AG08395 (cell line): ENCODE measurements at regions not wholly inside any gene's neighbourhood (a gene's known extent, or its start where the extent isn't known, plus 50 kb on each side); places are given as distances from the start of the nearest gene placed in this dataset.
"Not testable (repeated sequence)": the region's sequence is repeated elsewhere in the genome, so short reads cannot be mapped to it uniquely, and the experiment has no call there.

Source experiments
- DNase-seq: peaks from one replicate; pipeline ENCODE4 v3.0.0; 2012; ENCODE audit warnings: mixed read lengths, low spot score

DNA sequence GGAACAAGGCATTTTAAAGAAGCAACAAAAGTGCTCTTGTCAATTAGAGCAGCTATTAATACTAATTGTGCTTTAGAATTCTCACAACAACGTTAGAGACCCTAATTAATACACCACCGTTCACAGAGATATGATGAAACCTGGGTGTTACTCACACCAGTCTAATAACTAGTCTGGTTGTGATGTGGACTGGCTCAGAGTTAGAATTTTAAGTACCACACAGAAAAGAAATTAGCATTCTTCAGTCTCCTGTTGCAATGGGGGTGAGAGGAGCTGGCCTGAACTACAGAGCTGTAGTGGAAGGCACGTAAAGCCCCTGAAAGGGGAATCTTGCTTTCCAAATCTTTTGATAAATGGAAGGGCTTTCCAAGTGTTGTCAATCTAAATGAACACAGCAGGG lies 240.8 kb upstream of the TOX3 start:
- DNase-seq: no peak

DNA sequence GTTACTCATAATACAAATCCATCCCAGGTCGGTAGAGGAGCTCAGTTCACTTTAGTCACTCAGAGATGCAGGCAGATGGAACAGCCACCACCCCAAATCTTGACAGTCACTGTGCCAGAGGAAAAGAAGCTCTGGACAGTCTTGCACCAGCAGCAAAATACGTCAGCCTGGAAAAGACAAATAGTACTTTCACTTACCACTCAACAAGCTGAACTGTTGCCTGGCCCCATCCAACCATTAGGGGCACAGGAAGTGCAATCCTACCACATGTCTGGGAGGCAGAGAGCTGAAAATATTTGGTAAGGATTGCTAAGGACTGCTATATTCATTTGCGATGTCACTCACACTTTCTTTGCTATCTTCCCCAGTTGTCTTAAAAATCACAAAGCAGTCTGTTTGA lies 239.1 kb upstream of the TOX3 start:
- DNase-seq: no peak

DNA sequence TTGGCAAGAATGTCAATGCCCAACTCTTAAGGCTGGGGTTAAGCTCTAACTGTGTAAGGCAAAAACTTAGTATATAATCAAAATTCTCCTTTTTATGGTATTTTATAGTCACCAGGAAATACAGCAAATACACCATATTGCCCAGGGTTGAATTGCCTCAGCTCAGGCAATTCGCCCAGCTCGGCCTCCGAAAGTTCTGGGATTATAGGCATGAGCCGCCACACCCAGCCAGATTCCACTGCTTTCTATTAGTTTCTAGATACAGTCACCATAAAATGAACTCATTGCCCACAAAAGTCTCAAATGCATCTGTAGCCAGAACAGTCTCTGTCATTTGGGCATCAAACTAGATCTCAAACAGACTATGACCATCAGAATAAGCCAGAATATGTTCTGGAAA lies 238.7 kb upstream of the TOX3 start:
- DNase-seq: no peak

DNA sequence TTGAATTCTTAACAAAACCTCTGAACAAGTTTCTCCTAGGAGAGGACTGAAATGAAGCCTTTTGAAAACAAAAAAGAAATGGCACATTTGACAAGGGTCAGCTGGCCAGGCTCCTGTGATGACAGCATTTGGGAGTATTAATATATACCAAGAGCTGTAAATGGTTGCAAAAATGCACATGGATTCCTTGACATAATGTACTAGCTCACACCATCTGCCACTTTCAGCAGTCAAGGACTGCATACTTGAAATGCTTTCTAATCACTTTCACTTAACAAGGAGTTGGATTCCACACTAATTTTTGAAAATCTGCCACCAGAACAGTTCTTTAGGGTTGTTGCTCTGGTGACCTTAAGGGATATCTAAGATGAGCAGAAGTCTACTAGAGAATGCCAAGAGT lies 236.7 kb upstream of the TOX3 start:
- DNase-seq: no peak

DNA sequence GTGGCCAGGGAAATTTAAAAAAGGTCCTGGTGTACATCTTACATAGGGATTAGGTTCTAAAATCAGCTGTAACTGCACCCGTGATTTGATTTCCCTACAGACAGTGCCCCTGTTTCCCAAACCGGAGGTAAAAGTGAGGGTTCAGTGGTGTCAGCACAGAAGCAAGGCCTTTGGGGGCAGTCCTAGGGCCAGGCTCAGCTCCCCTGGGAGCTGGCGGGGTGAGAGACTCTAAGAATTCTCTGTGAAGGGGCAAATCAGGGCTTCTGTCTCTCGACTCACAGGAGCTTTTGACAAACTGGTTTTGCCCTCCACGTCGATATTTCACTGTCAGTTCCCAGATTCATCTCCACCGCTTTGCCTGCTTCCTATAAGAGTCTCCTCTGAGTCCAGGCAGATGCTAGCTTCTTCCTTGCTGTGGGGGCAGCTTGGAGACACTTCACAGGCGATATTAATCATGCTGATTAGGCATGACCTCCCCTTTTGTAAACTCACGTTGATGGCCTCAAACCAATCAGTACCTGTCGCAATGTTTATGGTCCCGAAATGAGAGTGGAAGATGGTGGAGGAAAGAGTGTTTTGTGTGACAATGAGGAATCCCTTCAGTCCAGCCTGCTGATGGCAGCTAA lies 234.2 kb upstream of the TOX3 start:
- no peak for DNase-seq

DNA sequence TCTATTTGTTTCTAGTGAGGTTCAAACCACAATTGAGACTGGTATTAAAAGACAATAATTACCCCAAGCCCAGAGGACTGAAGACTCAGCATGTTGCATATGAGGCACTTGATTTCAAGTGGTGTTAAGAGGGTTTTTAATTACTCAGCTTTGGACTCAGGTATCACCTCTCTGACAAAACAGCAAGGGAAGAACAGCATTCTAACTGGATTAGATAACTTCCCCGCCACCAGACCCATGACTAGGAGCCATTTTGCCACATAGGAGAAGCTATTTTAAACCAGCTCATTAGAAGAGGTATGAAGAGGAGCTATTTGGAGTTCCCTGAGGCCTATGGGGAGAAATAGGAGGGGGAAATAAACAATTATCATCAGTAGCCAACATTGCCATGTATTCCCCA lies 226.1 kb upstream of the TOX3 start:
- DNase-seq: no peak

DNA sequence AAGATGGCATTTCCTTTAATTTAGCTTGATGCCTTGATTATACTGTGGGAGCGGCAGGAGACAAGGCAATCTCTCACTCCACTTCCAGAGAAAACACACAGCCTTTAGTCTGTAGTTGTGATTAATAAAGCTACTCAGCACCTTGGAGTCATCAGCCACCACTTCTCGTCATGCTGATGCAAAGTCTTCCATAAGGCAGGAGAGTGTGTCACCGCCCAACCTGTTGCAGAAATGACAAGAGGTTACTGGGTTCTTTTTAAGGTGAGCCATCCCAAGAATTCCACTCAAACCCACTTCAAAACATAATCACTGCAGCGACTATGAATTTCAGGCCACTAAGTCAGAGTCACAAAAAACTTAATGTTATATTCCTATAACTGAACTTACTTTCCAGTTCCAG lies 223.9 kb upstream of the TOX3 start:
- DNase-seq: no peak

DNA sequence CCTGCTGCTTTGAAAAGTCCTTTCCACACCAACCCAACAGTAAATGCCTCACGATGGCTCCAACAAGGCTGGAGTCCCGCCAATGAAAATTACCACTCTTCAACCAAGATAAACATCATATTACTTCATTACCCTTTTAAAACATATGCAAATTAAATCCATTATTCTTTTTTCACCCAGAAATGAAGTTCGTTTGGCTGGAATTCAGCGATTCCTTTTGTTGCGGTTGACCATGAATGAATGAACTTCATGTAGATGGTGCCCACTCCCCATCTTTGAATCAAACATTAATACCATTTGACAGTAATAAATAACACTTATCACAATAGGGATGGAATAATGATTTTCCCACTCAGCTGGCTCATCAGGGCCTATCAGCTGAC lies 211.5 kb upstream of the TOX3 start:
- no peak for DNase-seq

DNA sequence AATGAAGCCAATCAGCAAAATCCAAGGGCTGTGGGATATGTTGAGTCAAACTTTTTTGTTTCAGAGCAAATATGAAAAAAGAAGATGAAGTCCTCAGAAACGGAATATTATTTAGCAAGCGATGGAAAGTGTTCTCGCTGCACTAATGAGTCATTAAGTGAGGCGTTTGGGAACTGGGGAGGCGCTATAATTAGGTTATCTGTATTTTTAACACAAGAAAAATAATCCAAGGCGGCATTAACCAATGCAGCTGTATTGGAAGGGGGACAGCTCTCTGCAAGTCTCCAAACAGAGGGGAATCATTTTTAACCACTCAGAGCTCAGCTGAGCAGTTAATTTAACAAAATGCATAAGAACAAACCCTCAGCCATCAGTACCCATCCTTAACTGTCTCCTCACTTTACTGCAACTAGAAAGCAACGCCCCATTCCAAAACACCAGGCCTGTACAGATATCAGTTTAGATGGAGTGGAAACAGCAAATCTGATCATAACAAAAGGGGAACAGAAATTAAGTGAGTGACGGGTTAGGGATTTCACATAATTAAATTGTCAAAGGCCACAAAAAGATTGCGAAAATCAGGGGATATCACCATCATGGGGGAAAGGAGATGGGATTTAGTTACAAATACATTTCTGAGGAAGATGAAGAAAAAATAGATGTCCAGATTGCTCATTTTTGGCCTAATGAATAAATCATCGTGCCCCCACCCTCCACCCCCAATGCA lies 211.0 kb upstream of the TOX3 start:
- no peak for DNase-seq

DNA sequence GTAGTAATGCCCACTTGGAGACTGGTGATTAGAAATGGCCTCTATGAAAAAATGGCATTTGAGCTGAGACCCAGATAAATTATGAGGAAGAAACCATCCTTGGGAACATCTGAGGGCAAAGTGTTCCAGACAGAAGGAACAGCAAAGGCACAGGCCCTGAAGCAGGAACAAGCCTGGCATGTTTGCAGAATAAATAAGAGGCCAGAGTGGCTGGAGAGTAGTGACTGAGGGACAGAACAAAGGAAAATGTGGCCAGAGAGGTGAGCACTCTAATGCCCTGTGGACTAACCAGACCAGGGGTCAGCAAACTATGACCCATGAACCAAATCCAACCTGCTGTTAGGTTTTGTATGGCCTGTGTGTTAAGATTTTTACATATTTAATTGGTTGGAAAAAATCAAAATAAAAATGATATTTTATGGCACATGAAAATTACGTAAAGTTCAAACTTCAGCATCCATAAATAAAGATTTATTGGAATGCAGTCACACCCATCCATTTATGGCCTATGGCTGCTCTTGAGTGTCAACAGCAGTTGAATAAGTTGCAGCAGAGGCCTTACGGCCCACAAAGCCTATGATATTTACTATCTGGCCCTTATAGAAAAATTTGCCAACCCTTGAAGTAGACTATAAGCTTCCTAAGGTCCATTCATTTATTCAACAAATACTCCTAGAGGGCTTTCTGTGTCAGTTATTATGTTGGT lies 210.0 kb upstream of the TOX3 start:
- DNase-seq: no peak

DNA sequence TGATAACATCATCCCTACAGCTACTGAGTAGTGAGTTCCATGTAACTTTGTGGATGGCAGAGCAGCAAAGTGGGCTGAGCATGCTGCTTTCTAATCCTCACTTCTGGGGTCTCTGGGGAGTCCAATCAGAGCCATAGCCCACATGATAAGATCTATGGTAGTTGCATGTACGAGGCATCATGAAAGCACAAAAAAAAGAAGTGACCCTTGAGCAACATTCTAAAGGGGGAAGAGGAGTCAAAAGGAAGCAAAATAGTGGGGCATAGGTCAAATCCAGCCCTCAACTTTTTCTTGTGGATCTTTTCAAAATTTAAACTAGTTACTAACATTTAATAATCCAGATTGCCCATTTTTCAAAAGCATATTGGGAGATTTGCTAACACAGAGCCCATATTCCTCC lies 208.5 kb upstream of the TOX3 start:
- DNase-seq: no peak

DNA sequence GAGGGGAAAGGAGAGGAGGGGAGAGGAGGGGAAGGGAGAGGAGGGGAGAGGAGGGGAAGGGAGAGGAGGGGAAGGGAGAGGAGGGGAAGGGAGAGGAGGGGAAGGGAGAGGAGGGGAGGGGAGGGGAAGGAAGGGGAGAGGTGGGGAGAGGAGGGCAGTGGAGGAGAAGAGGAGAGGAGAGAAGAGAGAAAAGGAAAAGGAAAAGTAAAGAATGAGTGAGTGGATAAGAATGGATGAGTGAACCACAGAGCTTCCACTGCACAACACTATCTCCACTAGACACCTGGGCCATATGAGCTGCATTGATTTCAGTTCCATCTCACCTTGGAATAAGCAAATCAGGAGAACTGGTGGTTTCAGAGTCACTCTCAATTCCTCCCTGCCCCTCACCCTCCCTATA lies 204.1 kb upstream of the TOX3 start:
- no peak for DNase-seq

DNA sequence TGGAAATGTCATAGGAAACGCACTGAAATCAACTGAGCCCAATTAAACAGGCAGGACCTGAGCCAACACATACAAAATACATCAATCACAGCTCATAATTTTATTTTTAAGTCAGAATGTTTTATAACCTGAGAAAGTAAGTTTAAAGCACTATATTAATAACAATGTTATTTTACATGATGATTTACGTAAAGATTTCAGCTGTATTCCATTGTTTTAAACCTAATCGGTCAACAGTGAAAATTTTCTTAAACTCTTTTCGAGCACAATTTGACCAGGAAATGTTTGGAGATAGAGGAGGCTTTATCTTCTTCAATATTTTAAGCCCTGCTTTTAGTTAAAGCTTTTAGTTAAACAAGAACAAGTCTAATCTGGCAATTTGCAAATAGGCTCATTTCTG lies 201.8 kb upstream of the TOX3 start:
- no peak for DNase-seq

DNA sequence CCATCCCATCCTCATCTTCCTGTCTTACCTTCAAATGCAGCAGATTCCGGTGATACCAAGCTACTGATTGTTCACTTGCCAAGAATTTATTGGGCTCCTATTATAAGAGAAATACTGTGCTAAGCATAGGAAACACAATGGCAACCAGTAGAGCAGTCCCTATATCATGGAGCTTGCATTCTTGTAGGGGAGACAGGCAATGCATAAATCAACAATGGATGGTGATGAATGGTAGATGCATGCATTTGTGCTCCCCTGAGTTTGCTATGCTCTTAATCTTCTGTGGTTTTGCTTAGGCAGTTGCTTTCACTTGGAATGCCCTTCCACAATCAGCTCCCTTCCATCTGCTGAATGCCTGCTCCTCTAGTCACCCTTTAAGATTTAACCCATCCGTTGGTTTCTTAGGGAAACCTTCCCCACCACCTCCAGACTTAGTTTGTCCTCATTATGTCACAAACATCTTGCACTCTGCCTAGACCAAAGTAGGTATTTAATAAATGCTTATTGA lies 200.2 kb upstream of the TOX3 start:
- DNase-seq: no peak

DNA sequence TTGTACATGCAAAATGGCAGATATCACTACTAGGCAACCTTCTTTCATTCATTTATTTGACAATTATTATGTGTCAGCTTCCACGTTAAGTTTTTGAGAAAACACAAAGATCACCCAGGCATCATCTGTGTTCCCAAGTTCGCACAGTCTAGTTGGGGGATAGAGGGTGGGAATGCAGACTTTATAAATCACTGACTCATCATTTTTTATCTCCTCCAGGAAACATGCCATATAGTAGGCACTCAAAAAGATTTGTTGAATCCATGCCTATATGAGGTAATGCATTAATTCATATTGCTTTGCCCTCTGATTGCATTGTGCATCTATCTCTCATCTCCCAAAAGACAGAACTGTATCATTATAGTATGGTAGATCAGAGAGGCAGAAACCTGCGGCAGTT lies 196.8 kb upstream of the TOX3 start:
- no peak for DNase-seq

DNA sequence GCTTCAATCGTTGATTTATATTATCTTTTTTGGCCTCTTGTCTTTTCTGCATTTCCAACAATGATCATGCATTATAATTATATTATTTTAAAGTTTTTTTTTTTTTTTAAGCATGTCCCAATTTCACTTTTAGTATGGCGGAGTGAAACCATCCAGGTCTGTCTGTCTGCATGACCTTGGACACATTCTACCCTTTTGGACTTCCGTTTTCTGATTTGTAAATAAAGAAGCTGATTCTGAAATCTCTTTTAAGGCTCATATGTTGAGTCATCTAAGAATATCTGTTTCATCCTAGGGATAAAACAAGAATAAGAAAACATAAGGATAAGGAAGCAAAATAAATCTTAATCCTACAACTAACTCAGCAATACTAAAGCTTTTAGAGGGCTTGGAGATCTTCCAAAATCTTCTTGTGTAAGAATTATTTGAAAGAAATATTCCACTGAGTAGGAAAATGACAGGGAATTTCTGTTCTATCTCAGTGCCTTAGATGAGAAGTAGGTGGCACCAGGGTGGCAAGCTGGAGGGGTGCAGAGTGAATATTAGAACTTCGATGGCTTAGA lies 195.7 kb upstream of the TOX3 start:
- DNase-seq: no peak

DNA sequence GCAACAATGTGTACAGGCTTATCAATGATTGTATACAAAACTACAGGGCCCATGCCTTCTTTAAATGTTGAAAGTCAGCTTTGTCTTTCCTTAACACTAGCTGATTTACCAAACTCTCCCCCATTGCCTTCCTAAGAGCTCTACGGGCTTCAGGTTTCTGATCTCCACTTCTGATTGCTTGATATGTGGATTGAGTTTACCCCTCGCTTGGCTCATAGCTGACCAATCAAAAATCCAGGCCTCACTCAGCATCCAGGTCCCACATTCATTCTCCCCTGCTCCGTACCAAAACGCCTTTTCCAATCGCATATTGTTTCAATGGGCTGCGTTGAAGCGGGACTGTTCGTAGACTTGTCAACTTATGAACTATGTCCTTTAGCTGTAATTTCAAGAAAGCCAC lies 195.1 kb upstream of the TOX3 start:
- no peak for DNase-seq

DNA sequence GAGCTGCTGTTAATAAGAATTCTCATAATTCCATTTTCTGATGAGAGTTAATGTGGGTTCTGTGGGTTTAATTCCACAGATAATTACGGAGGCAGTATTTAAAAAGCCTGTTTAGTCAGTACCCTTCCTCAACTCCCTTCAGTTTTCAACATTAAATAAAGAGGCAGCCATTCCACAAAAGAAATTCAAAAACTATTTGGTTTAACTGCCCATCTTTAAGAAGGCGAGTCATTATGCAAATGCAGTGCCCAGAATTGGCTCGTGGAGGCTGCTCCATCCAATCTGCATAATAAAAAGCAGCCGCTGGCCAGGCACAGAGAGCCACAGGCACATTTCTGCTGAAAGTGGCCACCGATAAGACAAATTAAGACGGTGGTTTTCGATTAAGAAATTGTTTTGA lies 194.4 kb upstream of the TOX3 start:
- DNase-seq: no peak

DNA sequence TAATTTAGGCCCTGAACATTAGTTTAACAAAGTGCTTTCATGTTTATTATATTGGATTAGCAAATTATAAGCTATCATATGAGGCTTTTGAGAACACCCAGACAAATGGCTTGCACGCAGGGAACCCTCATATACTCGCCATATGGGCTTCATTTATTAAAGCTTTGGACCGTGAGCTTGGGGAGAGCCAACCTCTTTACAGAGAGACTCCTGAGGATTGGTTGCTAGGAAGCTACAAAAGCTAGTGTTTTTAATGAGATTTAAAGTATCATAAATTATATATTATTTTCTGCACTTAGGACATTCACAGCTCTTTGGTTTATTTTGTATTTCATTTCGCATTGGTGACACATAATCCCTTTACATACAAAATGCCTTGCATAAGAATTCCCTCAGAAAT lies 193.8 kb upstream of the TOX3 start:
- DNase-seq: no peak

DNA sequence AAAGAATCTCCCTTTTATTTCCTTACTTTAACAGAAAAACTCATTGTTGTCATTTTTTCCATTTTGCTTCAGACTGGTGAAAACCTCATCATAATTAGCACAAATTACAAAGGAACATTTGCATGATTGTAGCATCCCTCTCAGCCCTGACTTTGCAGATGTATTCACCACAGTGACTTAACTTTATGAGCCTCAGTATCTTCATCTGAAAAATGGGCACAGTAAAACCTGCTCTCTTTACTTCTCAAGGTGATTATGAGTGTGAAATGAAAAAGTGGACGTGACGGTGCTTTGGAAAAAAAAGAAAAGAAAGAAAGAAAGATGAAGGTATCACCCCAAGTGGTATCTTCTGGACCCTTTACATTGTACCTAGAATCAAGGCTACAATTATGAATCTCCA lies 193.4 kb upstream of the TOX3 start:
- DNase-seq: no peak

DNA sequence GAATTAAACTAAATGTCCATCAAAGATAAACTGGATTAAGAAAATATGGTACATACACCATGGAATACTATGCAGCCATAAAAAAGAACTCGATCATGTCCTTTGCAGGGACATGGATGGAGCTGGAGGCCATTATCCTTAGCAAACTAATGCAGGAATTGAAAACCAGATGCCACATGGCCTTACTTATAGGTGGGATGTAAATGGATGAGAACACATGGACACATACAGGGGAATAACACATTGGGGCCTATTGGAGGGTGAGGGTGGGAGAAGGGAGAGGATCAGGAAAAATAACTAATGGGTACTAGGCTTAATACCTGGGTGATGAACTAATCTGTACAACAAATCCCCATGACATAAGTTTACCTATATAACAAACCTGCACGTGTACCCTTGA lies 192.0 kb upstream of the TOX3 start:
- DNase-seq: not testable (repeated sequence)

DNA sequence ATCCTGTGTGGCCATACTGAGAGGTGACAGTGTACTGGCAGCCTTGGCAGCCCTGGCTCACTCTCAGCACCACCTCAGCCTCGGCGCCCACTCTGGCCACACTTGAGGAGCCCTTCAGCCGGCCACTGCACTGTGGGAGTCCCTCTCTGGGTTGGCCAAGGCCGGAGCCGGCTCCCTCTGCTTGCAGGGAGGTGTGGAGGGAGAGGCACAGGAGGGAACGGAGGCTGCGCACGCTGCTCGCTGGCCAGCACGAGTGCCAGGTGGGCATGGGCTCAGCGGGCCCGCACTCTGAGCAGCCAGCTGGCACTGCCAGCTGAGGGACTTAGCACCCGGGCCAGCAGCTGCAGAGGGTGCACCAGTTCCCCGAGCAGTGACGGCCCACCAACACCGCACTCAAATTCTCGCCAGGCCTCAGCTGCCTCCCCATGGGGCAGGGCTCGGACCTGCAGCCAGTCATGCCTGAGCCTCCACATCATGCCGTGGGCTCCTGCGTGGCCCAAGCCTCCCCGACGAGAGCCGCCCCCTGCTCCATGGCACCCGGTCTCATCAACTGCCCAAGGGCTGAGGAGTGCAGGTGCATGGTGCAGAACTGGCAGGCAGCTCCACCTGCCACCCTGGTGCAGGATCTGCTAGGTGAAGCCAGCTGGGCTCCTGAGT lies 184.4 kb upstream of the TOX3 start:
- no peak for DNase-seq

DNA sequence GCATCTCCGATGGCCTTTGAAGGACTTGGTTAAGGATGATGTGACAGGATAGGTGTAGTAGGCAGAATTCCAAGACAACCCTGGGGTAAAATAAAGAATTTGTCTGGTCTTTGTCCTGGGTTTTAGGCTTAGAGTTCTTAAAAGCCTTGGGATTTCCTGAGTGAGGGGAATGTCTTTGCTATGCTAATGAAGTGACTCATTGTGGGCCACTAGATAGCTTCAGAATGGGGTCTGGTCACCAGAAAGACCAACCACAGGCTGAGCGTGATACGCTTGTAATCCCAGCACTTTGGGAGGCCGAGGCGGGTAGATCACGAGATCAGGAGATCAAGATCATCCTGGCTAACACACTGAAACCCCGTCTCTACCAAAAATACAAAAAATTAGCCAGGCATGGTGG lies 182.8 kb upstream of the TOX3 start:
- no peak for DNase-seq
